ENCODE measurements at regions not wholly inside any gene's neighbourhood (a gene's known extent, or its start where the extent isn't known, plus 50 kb on each side); places are given as distances from the start of the nearest gene placed in this dataset.
"Not testable (repeated sequence)": the region's sequence is repeated elsewhere in the genome, so short reads cannot be mapped to it uniquely, and the experiment has no call there.

- no peak for DNase-seq
These were observed 270.7 kb upstream of the MSX2 start for GRCh38 chr5:174453690-174454089.

GRCh38 chr5:174454464-174454863, 269.9 kb upstream of the MSX2 start:
- DNase-seq = no peak

- DNase-seq = no peak
These were observed 269.5 kb upstream of the MSX2 start for GRCh38 chr5:174454890-174455289.

GRCh38 chr5:174455301-174455700, 269.1 kb upstream of the MSX2 start:
- no peak for DNase-seq

- peak; percentile 24 for DNase-seq
These were observed 267.2 kb upstream of the MSX2 start for GRCh38 chr5:174457141-174457678.

GRCh38 chr5:174459071-174459702, 265.2 kb upstream of the MSX2 start:
- DNase-seq = no peak

- no peak for DNase-seq
These were observed 264.4 kb upstream of the MSX2 start for GRCh38 chr5:174459832-174460448.

- DNase-seq = no peak
These were observed 262.3 kb upstream of the MSX2 start for GRCh38 chr5:174462129-174462528.

GRCh38 chr5:174464504-174465165, 259.7 kb upstream of the MSX2 start:
- DNase-seq = no peak

GRCh38 chr5:174471528-174471927, 252.9 kb upstream of the MSX2 start:
- DNase-seq = not testable (repeated sequence)

GRCh38 chr5:174472956-174473355, 251.4 kb upstream of the MSX2 start:
- no peak for DNase-seq

GRCh38 chr5:174476001-174476400, 248.4 kb upstream of the MSX2 start:
- not testable (repeated sequence) for DNase-seq

- DNase-seq = no peak
These were observed 245.1 kb upstream of the MSX2 start for GRCh38 chr5:174479325-174479724.

GRCh38 chr5:174481737-174482136, 242.6 kb upstream of the MSX2 start:
- DNase-seq = no peak

GRCh38 chr5:174482607-174483024, 241.8 kb upstream of the MSX2 start:
- peak; percentile 54 for DNase-seq

- no peak for DNase-seq
These were observed 241.0 kb upstream of the MSX2 start for GRCh38 chr5:174483411-174483810.

- no peak for DNase-seq
These were observed 235.2 kb upstream of the MSX2 start for GRCh38 chr5:174489215-174489614.

- DNase-seq = no peak
These were observed 234.3 kb upstream of the MSX2 start for GRCh38 chr5:174489920-174490597.

GRCh38 chr5:174490728-174491127, 233.7 kb upstream of the MSX2 start:
- DNase-seq = no peak

- DNase-seq = no peak
These were observed 233.1 kb upstream of the MSX2 start for GRCh38 chr5:174491265-174491664.

- no peak for DNase-seq
These were observed 232.5 kb upstream of the MSX2 start for GRCh38 chr5:174491761-174492350.

GRCh38 chr5:174493530-174493929, 230.9 kb upstream of the MSX2 start:
- no peak for DNase-seq

- DNase-seq = not testable (repeated sequence)
These were observed 226.4 kb upstream of the MSX2 start for GRCh38 chr5:174497939-174498338.
